GM18867 (cell line): ENCODE measurements at regions not wholly inside any gene's neighbourhood (a gene's known extent, or its start where the extent isn't known, plus 50 kb on each side); places are given as distances from the start of the nearest gene placed in this dataset.

Source experiments
- ATAC-seq: cut with Tn5 transposase; IDR thresholded peaks from one replicate; pipeline ENCODE4 v1.9.1; 2021; ENCODE audit warnings: mild to moderate bottlenecking, moderate library complexity; ENCODE audit not compliant: unreplicated experiment

- no peak for ATAC-seq
Measured at GRCh38 chr6:164258421-164258820, 843.9 kb downstream of the QKI start.

DNA sequence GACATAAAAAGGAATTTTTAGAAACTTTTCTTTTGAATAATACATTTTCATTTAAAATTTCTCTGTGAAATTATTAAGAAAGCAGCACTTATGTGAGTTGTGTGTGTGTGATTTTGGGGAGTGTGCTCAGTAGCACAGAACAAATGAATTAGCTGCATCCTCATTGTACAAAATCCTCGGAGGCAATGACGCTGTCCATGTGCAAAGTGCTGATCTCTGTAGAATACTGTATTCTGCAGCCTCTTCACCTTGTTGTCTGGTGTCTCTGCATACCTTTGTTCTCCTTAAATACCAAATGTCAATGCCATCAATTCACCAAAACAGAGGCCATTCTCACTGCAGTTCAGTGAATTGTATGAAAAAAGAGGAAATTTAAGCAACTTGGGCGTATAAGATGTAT, 838.4 kb downstream of the QKI start:
- ATAC-seq: no peak

DNA sequence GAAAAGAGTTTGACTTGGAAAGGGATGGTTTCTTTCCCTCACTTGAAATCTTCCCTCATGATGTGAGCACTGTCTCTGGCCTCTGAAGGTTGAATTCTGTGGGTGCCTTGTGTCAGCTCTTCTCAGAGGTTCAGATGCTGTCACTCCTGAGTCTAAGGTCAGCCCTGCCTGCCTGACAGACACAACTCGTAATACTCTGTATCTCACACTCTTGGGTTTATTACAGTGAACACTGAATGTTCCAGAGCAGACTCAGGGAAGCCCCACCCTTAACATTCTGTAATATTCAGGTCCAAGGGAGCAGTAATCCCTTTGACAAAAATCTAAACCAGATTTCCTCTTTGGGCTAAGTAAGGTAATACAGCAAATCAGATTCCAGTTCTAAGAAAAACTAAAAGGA, 837.8 kb downstream of the QKI start:
- ATAC-seq: no peak

DNA sequence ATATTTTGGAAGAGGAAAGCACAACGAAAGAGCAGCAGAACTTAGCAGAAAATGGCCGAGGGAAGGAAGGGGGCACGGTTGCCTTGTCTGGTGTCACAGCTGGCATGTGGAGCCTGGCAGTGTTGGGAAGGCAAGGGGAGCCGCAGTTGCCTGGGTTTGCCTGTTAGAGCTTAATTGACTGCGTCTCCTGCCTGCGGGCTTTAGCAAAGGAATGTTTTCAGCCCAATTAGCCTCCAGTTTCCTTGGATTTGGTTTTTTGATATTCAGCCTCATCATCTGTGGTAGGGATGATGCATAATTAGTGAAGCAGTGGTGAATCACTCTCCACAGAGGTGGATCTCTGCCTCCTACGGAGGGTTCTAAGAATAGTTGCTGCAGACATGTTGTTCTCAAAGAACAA, 832.6 kb downstream of the QKI start:
- no peak for ATAC-seq

DNA sequence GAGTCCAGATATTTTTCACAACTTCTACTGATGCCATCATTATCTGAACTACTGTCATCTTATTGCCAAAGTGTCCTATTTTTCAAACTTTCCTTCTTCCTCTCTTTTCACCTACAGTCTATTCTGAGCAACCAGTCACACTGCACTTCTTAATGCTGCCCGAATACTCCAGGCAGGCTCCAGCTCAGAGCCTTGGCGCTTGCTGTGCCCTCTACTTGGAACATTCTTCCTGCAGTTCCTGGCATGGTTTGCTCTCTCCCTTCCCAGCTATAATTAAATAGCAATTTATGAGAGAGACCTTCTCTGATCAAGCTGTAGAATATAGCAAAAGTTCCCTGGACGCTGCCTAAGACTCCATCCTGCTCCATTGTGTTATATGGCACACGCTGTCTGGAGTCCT, 831.6 kb downstream of the QKI start:
- no peak for ATAC-seq

GRCh38 chr6:164243949-164244348, 829.4 kb downstream of the QKI start:
- ATAC-seq: no peak

GRCh38 chr6:164243012-164243610, 828.6 kb downstream of the QKI start:
- no peak for ATAC-seq

- no peak for ATAC-seq
Measured at GRCh38 chr6:164230804-164231203, 816.3 kb downstream of the QKI start.

GRCh38 chr6:164230259-164230658, 815.7 kb downstream of the QKI start:
- ATAC-seq: no peak

GRCh38 chr6:164229716-164230115, 815.2 kb downstream of the QKI start:
- no peak for ATAC-seq

DNA sequence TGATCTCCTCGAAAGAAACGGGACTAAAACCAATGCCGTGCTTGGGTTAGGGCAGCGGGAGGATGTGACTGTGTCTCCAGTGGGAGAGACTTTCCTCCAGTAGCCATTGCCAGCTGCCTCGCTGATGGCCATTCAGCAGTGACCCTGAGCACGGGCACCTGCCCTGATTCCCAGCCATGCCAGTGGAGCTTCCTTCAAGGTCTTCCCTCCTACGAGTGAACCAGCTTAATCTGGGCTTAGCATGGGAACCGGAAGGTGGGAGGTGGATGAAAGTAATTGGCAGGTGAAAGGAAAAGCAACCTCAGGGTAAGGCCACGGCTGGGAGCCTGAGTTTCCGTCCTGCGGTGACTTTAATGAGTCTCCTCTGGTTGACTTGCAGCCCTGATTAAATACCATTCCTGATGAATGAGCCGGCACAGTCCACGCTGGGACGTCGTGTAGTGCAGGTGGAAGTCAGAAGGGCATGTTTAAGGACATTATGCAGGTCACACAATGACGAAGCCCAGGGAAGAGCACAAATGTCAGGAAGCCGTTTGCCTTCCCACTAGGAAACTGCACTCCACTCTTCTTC, 813.5 kb downstream of the QKI start:
- ATAC-seq: no peak

DNA sequence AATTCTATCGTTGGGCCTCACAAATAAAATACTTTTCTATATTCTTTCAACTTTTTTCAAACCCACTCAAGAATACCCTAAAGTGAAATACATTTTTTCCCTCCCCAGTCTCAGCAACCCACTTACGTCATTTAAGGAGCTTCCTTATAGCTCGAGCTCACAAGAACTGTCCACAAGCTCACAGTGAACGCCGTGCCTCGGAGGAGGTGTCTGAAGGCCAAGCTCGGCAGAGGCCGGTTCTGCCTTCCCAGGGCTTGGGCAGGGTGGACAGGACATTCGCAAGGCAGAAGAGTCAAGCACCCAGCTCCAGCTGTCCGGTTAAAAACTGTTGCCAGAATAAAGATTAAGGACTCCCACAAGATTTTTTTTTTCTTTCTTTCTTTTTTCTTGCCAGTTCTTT, 802.3 kb downstream of the QKI start:
- no peak for ATAC-seq

DNA sequence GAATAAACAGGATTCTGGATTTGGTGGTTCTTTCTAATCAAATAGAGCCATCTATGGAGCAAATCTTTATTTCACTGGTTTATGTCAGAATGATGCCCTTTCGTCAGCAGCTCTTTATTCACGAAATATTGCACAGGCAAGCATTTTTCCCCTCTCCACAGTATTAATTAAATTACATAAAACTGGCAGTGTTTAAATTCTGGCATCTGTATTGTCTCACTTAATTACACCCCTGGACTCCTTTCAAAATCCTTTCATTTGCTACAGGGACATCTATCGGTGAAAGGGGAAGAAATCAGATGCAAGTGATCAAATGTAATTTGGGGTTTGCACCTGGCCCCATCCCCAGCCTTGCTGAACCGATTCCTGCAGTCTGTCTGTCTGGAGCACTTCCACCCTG, 801.9 kb downstream of the QKI start:
- no peak for ATAC-seq

GRCh38 chr6:164214066-164214465, 799.5 kb downstream of the QKI start:
- ATAC-seq: no peak

DNA sequence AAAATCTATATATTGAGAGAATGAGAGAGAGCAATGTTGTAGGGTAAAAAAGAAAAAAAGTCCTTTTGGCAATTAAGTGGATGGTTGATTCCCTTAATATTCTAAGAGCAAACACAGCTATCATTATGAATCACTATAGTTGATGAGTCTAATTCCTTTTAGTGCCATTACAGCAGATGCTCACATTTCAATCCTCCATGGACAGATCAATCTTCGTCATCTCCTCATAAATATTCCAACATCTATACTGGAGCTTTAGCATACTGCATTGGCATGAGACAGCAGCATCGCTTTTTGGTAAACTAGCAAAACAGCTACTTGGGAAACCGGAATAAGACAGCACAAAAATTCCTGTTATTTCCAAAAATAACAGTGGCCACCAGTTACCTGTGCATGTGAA, 796.7 kb downstream of the QKI start:
- no peak for ATAC-seq

DNA sequence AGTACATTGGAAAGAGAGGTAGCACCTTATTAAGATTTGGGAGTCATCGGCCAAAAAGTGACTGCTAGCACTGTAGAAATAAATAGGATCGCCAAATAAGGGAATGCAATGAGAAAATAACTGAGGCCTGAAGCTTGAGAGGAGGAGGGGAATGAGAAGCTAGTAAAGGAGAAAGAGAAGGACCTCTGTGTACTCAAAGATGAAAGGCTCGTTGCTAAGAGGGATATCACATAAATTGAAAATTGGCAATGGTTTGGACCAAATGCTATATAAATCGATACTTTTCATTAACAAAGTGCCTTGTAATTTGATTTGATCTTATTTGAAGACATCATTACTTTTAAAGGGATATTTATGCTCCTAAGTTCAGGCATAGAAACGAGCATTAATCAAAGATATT, 796.3 kb downstream of the QKI start:
- no peak for ATAC-seq

DNA sequence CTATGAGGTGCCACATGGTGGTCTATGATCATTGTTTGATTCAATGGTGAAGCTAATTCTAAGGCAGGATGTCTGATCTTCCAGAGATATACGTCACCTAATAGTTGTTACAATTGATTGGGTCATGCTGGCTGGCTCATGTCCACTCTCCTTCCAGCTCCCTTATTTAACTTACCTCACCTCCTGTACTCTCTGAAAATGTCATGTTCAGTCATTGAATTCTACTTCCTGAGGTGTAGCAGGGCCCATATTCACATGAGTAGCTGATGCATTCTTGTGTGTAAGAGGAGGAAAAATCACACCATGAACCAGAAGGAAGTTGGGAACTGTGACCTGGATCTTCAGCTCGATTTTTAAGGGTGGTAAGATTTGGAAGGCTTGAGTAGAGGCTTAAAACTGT, 795.8 kb downstream of the QKI start:
- ATAC-seq: no peak

GRCh38 chr6:164208371-164208770, 793.9 kb downstream of the QKI start:
- no peak for ATAC-seq

GRCh38 chr6:164206807-164207423, 792.4 kb downstream of the QKI start:
- no peak for ATAC-seq

- ATAC-seq: no peak
Measured at GRCh38 chr6:164200071-164200470, 785.6 kb downstream of the QKI start.

DNA sequence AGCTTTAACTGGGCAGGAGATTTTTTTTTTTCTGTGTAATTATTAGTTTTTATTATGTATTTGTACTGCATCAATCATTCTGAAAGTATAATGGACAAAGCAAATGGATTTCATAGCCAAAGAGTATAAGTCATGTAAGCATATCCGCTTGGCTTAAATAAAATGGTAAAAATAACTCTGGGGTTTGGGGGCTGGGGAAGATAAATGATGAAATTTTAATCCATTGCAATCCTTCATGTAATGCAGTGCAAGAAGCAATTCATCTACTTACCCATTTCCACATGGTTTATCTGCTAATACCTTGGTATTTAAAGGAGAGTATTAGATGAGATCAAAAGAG, 781.4 kb downstream of the QKI start:
- ATAC-seq: no peak

- ATAC-seq: no peak
Measured at GRCh38 chr6:164195278-164195941, 780.9 kb downstream of the QKI start.
